Cerebellar nuclear complex (tissue), 1 donor: ENCODE measurements at regions not wholly inside any gene's neighbourhood (a gene's known extent, or its start where the extent isn't known, plus 50 kb on each side); places are given as distances from the start of the nearest gene placed in this dataset.

Source experiments
- DNase-seq, 2 experiments: peaks; one replicate each; lab custom pipeline; 2025; lab: John Stamatoyannopoulos, UW

- DNase-seq = no peak
Measured at GRCh38 chr10:117716889-117717288, 174.3 kb downstream of the EMX2 start.

GRCh38 chr10:117718986-117719920 lies 176.7 kb downstream of the EMX2 start:
- no peak for DNase-seq

- no peak for DNase-seq
Measured at GRCh38 chr10:117720931-117721835, 178.6 kb downstream of the EMX2 start.

- no peak for DNase-seq
Measured at GRCh38 chr10:117721873-117722272, 179.3 kb downstream of the EMX2 start.

- DNase-seq = no peak
Measured at GRCh38 chr10:117723343-117723742, 180.8 kb downstream of the EMX2 start.

- no peak for DNase-seq
Measured at GRCh38 chr10:117725993-117726392, 183.4 kb downstream of the EMX2 start.

- DNase-seq = no peak
Measured at GRCh38 chr10:117726596-117727295, 184.2 kb downstream of the EMX2 start.

GRCh38 chr10:117727421-117727820 lies 184.9 kb downstream of the EMX2 start:
- DNase-seq = no peak

GRCh38 chr10:117728087-117728486 lies 185.5 kb downstream of the EMX2 start:
- DNase-seq = no peak

GRCh38 chr10:117729156-117729555 lies 186.6 kb downstream of the EMX2 start:
- DNase-seq = no peak

- DNase-seq = no peak
Measured at GRCh38 chr10:117731121-117731791, 188.7 kb downstream of the EMX2 start.

GRCh38 chr10:117734731-117735405 lies 192.3 kb downstream of the EMX2 start:
- no peak for DNase-seq

GRCh38 chr10:117736655-117737054 lies 194.1 kb downstream of the EMX2 start:
- no peak for DNase-seq

GRCh38 chr10:117740088-117740487 lies 197.5 kb downstream of the EMX2 start:
- DNase-seq = no peak

GRCh38 chr10:117740691-117741222 lies 198.2 kb downstream of the EMX2 start:
- DNase-seq = no peak

- DNase-seq = no peak
Measured at GRCh38 chr10:117741524-117741923, 199.0 kb downstream of the EMX2 start.

- no peak for DNase-seq
Measured at GRCh38 chr10:117743509-117743908, 201.0 kb downstream of the EMX2 start.

GRCh38 chr10:117745301-117745700 lies 202.8 kb downstream of the EMX2 start:
- DNase-seq = no peak

GRCh38 chr10:117746541-117747448 lies 204.2 kb downstream of the EMX2 start:
- DNase-seq = no peak

- no peak for DNase-seq
Measured at GRCh38 chr10:117747636-117748035, 205.1 kb downstream of the EMX2 start.
